GM20000 (cell line): ENCODE measurements at regions not wholly inside any gene's neighbourhood (a gene's known extent, or its start where the extent isn't known, plus 50 kb on each side); places are given as distances from the start of the nearest gene placed in this dataset.

Source experiments
- DNase-seq: peaks from one replicate; pipeline ENCODE4 v3.0.0; 2012; ENCODE audit warnings: low spot score
- TF ChIP-seq, protein P1 (sequence below): IDR thresholded peaks from 2 replicates; pipeline ENCODE4 v1.5.1; 2012; ENCODE audit warnings: mild to moderate bottlenecking, control low read depth; ENCODE audit errors: extremely low read depth, missing control alignments

DNA sequence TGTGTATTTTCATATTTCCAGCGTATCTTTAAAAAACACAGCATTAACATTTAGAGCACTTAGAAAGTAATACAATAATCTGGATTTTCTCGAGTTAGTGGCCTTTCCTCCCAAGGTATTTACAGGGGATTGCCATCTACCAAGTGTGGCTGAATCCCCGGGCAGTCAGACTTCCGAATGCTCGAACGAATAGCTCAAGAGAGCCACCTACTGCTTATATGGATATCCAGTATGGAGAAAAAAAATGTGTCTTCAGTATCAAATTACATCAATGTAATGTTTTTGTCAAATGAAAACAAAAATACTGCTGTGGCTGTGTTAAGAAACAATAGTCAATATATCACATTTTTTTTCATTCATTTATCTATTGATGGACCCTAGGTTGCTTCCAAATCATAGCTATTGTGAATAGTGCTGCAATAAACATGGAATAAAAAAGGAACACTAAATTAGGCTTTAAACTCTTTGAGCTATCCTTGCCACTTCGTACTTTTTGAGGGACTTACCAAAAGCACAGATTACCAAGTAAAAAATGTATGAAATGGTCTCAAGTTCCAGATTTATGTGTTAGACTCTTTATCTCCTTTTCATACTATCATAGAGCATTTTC, 654.5 kb upstream of the PTCHD4 start:
- DNase-seq: peak; percentile 17
- TF ChIP-seq, protein P1, sequence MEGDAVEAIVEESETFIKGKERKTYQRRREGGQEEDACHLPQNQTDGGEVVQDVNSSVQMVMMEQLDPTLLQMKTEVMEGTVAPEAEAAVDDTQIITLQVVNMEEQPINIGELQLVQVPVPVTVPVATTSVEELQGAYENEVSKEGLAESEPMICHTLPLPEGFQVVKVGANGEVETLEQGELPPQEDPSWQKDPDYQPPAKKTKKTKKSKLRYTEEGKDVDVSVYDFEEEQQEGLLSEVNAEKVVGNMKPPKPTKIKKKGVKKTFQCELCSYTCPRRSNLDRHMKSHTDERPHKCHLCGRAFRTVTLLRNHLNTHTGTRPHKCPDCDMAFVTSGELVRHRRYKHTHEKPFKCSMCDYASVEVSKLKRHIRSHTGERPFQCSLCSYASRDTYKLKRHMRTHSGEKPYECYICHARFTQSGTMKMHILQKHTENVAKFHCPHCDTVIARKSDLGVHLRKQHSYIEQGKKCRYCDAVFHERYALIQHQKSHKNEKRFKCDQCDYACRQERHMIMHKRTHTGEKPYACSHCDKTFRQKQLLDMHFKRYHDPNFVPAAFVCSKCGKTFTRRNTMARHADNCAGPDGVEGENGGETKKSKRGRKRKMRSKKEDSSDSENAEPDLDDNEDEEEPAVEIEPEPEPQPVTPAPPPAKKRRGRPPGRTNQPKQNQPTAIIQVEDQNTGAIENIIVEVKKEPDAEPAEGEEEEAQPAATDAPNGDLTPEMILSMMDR: no peak

DNA sequence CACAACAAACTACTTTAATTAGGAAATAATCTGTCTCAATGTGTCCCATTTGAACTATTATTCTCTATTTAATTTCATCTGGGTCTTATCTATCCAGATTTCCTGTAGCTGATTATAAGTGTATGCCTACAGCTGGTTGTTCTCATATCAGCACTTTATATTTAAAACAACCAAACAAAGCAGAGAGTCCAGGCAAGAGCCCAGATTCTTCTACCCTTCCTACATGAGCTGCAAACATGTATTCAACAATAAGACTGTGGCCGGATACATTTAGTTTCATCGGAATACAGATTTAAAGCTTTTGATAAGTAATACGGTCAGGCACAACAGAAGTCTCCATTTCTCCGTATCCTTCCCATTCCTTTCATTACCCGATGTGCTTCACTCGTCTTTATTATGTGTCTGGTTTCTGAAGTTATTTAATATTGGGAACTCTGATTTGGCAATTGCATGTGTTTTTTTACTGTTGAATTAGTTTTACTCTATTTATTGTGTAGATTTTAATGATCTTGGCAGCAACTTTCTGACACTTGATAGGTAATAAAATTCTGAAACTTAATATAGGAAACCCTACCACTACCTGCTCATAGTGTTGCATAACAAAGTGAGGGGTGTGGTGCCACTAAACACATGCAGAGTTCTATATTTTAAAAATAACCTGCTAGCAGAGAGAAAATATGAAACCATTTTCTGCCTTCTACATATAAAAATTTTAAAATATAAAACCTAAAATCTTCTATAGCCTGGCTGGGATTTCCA, 653.5 kb upstream of the PTCHD4 start:
- TF ChIP-seq, protein P1: no peak
- DNase-seq: no peak

DNA sequence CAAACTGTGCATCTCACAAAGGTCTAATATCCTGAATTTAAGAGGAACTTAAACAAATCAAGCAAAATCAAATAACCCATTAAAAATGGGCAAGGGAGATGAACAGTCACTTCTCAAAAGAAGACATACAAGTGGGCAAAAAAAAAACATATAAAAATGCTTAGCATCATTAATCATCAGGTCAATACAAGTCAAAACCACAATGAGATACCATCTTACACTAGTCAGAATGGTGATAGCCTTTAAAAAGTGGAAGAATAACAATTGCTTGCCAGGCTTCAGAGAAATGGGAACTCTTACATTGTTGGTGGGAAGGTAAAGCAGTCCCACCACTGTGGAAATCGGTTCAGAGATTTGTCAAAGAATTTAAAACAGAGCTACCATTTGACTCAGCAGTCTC, 646.7 kb upstream of the PTCHD4 start:
- DNase-seq: no peak
- TF ChIP-seq, protein P1: no peak

DNA sequence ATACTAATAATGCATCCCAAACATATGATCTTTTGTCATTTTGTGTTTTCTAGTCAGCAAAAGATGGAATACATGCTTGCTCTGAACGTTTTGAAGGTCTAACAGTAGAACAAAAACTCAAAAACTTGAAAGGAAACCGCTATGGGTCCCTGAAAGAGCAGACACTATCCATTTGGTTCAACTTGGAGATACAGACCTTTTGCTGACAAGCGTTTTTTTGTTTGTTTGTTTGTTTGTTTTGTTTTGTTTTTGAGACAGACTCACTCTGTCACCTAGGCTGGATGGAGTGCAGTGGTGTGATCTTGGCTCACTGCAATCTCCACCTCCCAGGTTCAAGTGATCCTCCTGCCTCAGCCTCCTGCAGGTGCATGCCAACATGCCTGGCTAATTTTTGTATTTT, 644.3 kb upstream of the PTCHD4 start:
- TF ChIP-seq, protein P1: no peak

DNA sequence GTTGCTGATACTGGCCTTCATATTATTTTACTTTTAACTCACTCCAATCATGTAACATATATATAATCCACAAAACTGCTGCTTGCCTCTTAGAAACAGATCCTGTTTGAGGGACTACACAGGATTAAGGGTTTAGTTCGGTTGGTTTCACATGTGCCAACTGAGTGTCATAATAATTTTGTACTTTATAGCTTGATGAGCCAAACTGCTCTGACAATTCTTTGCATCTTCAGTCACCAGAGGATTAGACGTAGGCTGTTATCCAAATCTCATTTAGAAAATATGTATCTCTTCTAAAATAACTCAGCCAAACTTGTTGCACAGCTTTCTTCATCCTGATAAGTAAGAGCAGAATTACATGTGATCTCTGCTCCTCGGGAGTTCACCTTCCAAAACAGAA, 643.6 kb upstream of the PTCHD4 start:
- no peak for DNase-seq
- TF ChIP-seq, protein P1: no peak

More for the DNA sequence above, 644.3 kb upstream of the PTCHD4 start:
- no peak for DNase-seq

DNA sequence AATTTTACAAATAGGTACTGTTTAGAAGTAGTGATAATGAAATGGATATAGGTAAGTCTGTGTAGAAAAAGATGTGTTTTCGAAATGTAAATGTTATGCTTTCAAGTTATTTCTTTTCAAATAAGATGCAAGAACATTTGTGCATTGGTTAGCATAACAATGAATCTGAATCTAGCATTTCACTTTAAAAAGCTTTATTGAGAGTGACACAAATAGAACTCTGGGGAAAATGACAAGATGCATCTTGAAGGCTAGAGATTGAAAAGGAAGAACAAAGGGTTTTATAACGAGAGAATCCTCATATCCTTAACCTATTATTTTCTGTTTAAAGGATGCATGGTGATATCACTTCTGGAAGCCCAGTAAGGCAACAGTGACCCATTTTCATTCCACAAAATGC, 639.9 kb upstream of the PTCHD4 start:
- TF ChIP-seq, protein P1: no peak
- no peak for DNase-seq

DNA sequence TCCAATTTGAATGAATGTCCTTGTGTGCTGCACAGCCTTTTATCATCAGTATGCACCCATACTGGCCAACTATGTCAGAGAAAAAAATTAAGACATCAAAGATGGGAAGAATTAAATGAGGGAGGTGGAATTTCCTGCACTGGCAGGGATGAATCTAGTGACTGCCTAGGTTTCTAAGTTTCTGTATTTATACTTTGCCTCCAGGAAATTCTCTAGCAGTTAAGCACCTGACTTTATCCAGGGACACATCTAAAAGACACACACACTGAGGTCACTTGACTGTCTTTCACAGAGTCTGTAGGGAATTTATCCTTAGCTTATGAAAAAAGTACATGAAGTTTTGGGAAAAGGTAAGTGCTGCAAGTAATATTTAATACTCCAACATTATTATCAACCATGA, 636.5 kb upstream of the PTCHD4 start:
- no peak for DNase-seq
- TF ChIP-seq, protein P1: no peak
